ENCODE measurements at regions not wholly inside any gene's neighbourhood (a gene's known extent, or its start where the extent isn't known, plus 50 kb on each side); places are given as distances from the start of the nearest gene placed in this dataset.

- no peak for TF ChIP-seq CTCF (IDR thresholded peaks at IDR 0.05; ENCODE audit: poor library complexity)
- TF ChIP-seq EZH2phosphoT487 (IDR thresholded peaks at IDR 0.05; ENCODE audit: low read depth, severe bottlenecking, unreplicated experiment) = no peak
- TF ChIP-seq EZH2 (IDR thresholded peaks at IDR 0.05; ENCODE audit: borderline replicate concordance) = no peak
Measured at GRCh38 chr6:132204591-132204990, 196.7 kb downstream of the MOXD1 start.
